HEK293 (cell line): ENCODE measurements at regions not wholly inside any gene's neighbourhood (a gene's known extent, or its start where the extent isn't known, plus 50 kb on each side); places are given as distances from the start of the nearest gene placed in this dataset.

Source experiments
- CTCF ChIA-PET: fragments of 350-600 bp; formaldehyde crosslinking; extraction: SDS; loops from one replicate; lab custom pipeline; 2021; ENCODE audit warnings: antibody characterized with exemption; lab: Yijun Ruan, JAX
- POLR2A ChIA-PET: fragments of 300-600 bp; formaldehyde crosslinking; extraction: SDS; loops from one replicate; lab custom pipeline; 2020; ENCODE audit warnings: antibody characterized with exemption, inconsistent platforms; lab: Yijun Ruan, JAX
- H3K27ac ChIP-seq: fragments of 200-500 bp; sonication (Bioruptor generic); 2 replicates; pipeline ENCODE4 v1.5.1; 2014; ENCODE audit warnings: low read depth, low read length, control low read depth, inconsistent platforms; ENCODE audit errors: extremely low read depth
- H3K36me3 ChIP-seq, 2 experiments: fragments of 200-500 bp in 1 of 2; sonication (Bioruptor generic) in 1 of 2; 1 replicate in 1 of 2; 2 replicates in 1 of 2; pipeline ENCODE4 v1.5.1; 2014 to 2017; ENCODE audit warnings: inconsistent platforms in 2 of 2, low read length in 2 of 2; ENCODE audit not compliant: control insufficient read depth in 2 of 2, insufficient read depth in 1 of 2
- H3K4me1 ChIP-seq: fragments of 200-500 bp; sonication (Bioruptor generic); 2 replicates; pipeline ENCODE4 v1.5.1; 2014; ENCODE audit warnings: mild to moderate bottlenecking, low read length, inconsistent platforms; ENCODE audit not compliant: control insufficient read depth, insufficient read depth
- H3K4me3 ChIP-seq: 2 replicates; pipeline ENCODE4 v1.5.1; 2011; ENCODE audit warnings: low read depth, mild to moderate bottlenecking, control low read depth, low read length, moderate library complexity
- H3K9me3 ChIP-seq: fragments of 200-500 bp; sonication (Bioruptor generic); 2 replicates; pipeline ENCODE4 v1.5.1; 2014; ENCODE audit warnings: low read depth, low read length, inconsistent platforms; ENCODE audit not compliant: control insufficient read depth, insufficient read depth
- BCL11A ChIP-seq: fragments of 450-650 bp; formaldehyde crosslinking; IDR thresholded peaks from 2 replicates; pipeline ENCODE4 v1.5.1; 2016; ENCODE audit warnings: low read depth, missing biosample characterization, missing genetic modification characterization
- BCL11B ChIP-seq: fragments of 450-650 bp; formaldehyde crosslinking; IDR thresholded peaks from 2 replicates; pipeline ENCODE4 v1.5.1; 2016; ENCODE audit warnings: low read depth, missing biosample characterization, missing genetic modification characterization
- GFI1B ChIP-seq: fragments of 450-650 bp; formaldehyde crosslinking; IDR thresholded peaks from 2 replicates; pipeline ENCODE4 v1.5.1; 2016; ENCODE audit warnings: missing biosample characterization, missing genetic modification characterization
- HOXC10 ChIP-seq: sonication (generic); formaldehyde crosslinking; IDR thresholded peaks from 2 replicates; pipeline ENCODE4 v1.8.1; 2023; ENCODE audit warnings: mild to moderate bottlenecking, missing genetic modification reagents
- KLF17 ChIP-seq: fragments of 450-650 bp; formaldehyde crosslinking; IDR thresholded peaks from 2 replicates; pipeline ENCODE4 v1.5.1; 2016; ENCODE audit warnings: missing biosample characterization, missing genetic modification characterization
- KLF9 ChIP-seq: fragments of 450-650 bp; formaldehyde crosslinking; IDR thresholded peaks from 2 replicates; pipeline ENCODE4 v1.5.1; 2016; ENCODE audit warnings: missing biosample characterization, missing genetic modification characterization, low read depth
- REPIN1 ChIP-seq: fragments of 450-650 bp; formaldehyde crosslinking; IDR thresholded peaks from 2 replicates; pipeline ENCODE4 v1.5.1; 2017; ENCODE audit warnings: missing biosample characterization, missing genetic modification characterization, low read depth
- SCRT1 ChIP-seq: fragments of 450-650 bp; formaldehyde crosslinking; IDR thresholded peaks from 2 replicates; pipeline ENCODE4 v1.5.1; 2016; ENCODE audit warnings: missing biosample characterization, missing genetic modification characterization, borderline replicate concordance
- SP3 ChIP-seq: fragments of 450-650 bp; formaldehyde crosslinking; IDR thresholded peaks from 2 replicates; pipeline ENCODE4 v1.5.1; 2016; ENCODE audit warnings: missing biosample characterization, missing genetic modification characterization
- YY1 ChIP-seq: fragments of 450-650 bp; formaldehyde crosslinking; IDR thresholded peaks from 2 replicates; pipeline ENCODE4 v1.5.1; 2018; ENCODE audit warnings: missing biosample characterization, missing genetic modification characterization
- ZBTB17 ChIP-seq: fragments of 450-650 bp; formaldehyde crosslinking; IDR thresholded peaks from 2 replicates; pipeline ENCODE4 v1.5.1; 2016; ENCODE audit warnings: missing biosample characterization, missing genetic modification characterization
- ZFP37 ChIP-seq: fragments of 450-650 bp; formaldehyde crosslinking; IDR thresholded peaks from 2 replicates; pipeline ENCODE4 v1.5.1; 2016; ENCODE audit warnings: missing biosample characterization, missing genetic modification characterization
- ZNF10 ChIP-seq: fragments of 450-650 bp; formaldehyde crosslinking; IDR thresholded peaks from 2 replicates; pipeline ENCODE4 v1.5.1; 2017; ENCODE audit warnings: missing biosample characterization, missing genetic modification characterization
- ZNF132 ChIP-seq: fragments of 450-650 bp; formaldehyde crosslinking; IDR thresholded peaks from 2 replicates; pipeline ENCODE4 v1.5.1; 2017; ENCODE audit warnings: missing biosample characterization, missing genetic modification characterization, borderline replicate concordance
- ZNF140 ChIP-seq: fragments of 450-650 bp; formaldehyde crosslinking; IDR thresholded peaks from 2 replicates; pipeline ENCODE4 v1.5.1; 2016; ENCODE audit warnings: missing biosample characterization, missing genetic modification characterization
- ZNF146 ChIP-seq: fragments of 450-650 bp; formaldehyde crosslinking; IDR thresholded peaks from 2 replicates; pipeline ENCODE4 v1.5.1; 2016; ENCODE audit warnings: missing biosample characterization, missing genetic modification characterization
- ZNF175 ChIP-seq: fragments of 450-650 bp; formaldehyde crosslinking; IDR thresholded peaks from 2 replicates; pipeline ENCODE4 v1.5.1; 2016; ENCODE audit warnings: missing biosample characterization, missing genetic modification characterization
- ZNF214 ChIP-seq: fragments of 450-650 bp; formaldehyde crosslinking; IDR thresholded peaks from 2 replicates; pipeline ENCODE4 v1.5.1; 2017; ENCODE audit warnings: missing biosample characterization, mild to moderate bottlenecking, missing genetic modification characterization, borderline replicate concordance
- ZNF23 ChIP-seq: fragments of 450-650 bp; formaldehyde crosslinking; IDR thresholded peaks from 2 replicates; pipeline ENCODE4 v1.5.1; 2016; ENCODE audit warnings: missing biosample characterization, missing genetic modification characterization, borderline replicate concordance
- ZNF280D ChIP-seq: fragments of 450-650 bp; formaldehyde crosslinking; IDR thresholded peaks from 2 replicates; pipeline ENCODE4 v1.5.1; 2016; ENCODE audit warnings: missing biosample characterization, missing genetic modification characterization
- ZNF292 ChIP-seq: fragments of 450-650 bp; formaldehyde crosslinking; IDR thresholded peaks from 2 replicates; pipeline ENCODE4 v1.5.1; 2016; ENCODE audit warnings: low read depth, missing biosample characterization, missing genetic modification characterization, borderline replicate concordance
- ZNF404 ChIP-seq: fragments of 450-650 bp; formaldehyde crosslinking; IDR thresholded peaks from 2 replicates; pipeline ENCODE4 v1.5.1; 2017; ENCODE audit warnings: missing biosample characterization, missing genetic modification characterization
- ZNF48 ChIP-seq: fragments of 450-650 bp; formaldehyde crosslinking; IDR thresholded peaks from 2 replicates; pipeline ENCODE4 v1.5.1; 2016; ENCODE audit warnings: missing biosample characterization, missing genetic modification characterization
- ZNF488 ChIP-seq: fragments of 450-650 bp; formaldehyde crosslinking; IDR thresholded peaks from 2 replicates; pipeline ENCODE4 v1.5.1; 2016; ENCODE audit warnings: missing biosample characterization, missing genetic modification characterization
- ZNF549 ChIP-seq: fragments of 450-650 bp; IDR thresholded peaks from 2 replicates; pipeline ENCODE4 v1.5.1; 2018; ENCODE audit warnings: missing biosample characterization, missing genetic modification characterization, mild to moderate bottlenecking, inconsistent platforms, moderate library complexity
- ZNF561 ChIP-seq: fragments of 450-650 bp; IDR thresholded peaks from 2 replicates; pipeline ENCODE4 v1.5.1; 2018; ENCODE audit warnings: missing biosample characterization, missing genetic modification characterization, borderline replicate concordance
- ZNF600 ChIP-seq: fragments of 450-650 bp; formaldehyde crosslinking; IDR thresholded peaks from 2 replicates; pipeline ENCODE4 v1.5.1; 2016; ENCODE audit warnings: missing biosample characterization, missing genetic modification characterization
- ZNF623 ChIP-seq: fragments of 450-650 bp; formaldehyde crosslinking; IDR thresholded peaks from 2 replicates; pipeline ENCODE4 v1.5.1; 2016; ENCODE audit warnings: missing biosample characterization, missing genetic modification characterization
- ZNF645 ChIP-seq: fragments of 450-650 bp; formaldehyde crosslinking; IDR thresholded peaks from 2 replicates; pipeline ENCODE4; 2016; ENCODE audit warnings: missing biosample characterization, missing genetic modification characterization
- ZNF707 ChIP-seq: fragments of 450-650 bp; formaldehyde crosslinking; IDR thresholded peaks from 2 replicates; pipeline ENCODE4 v1.5.1; 2016; ENCODE audit warnings: missing biosample characterization, missing genetic modification characterization
- ZNF76 ChIP-seq: fragments of 450-650 bp; formaldehyde crosslinking; IDR thresholded peaks from 2 replicates; pipeline ENCODE4; 2016; ENCODE audit warnings: low read depth, missing biosample characterization, missing genetic modification characterization, borderline replicate concordance

- H3K36me3 ChIP-seq: no peaks in the 10 kb centered on the region
- POLR2A ChIA-PET: interaction anchor here (0.6 kb wide), 1 partner anchor 1139 kb away, joined by 6 read pairs; no protein-coding TSS in a partner anchor
- no peaks in the 10 kb centered on the region for H3K4me1 ChIP-seq
- CTCF ChIA-PET: no interaction called here
- no peak overlapping the region for H3K27ac ChIP-seq
- no peaks in the 10 kb centered on the region for H3K9me3 ChIP-seq
- TF ChIP-seq ZNF645 (tag by site-specific recombination) (no peak), ZNF10 (tag by site-specific recombination) (no peak), ZNF23 (tag by site-specific recombination) (no peak), ZNF214 (tag by site-specific recombination) (no peak), HOXC10 (CRISPR knock-in tag) (no peak), BCL11A (no peak), ZNF146 (tag by site-specific recombination) (no peak), KLF9 (tag by site-specific recombination) (no peak), ZNF280D (tag by site-specific recombination) (no peak), KLF17 (tag by site-specific recombination) (no peak), ZNF76 (tag by site-specific recombination) (no peak), SP3 (tag by site-specific recombination) (no peak)
- no peak overlapping the region for H3K4me3 ChIP-seq
These were observed 78.8 kb downstream of the WNT5A start for GRCh38 chr3:55408193-55408826.

GRCh38 chr3:55407426-55407820, 79.7 kb downstream of the WNT5A start:
- TF ChIP-seq ZBTB17 (tag by site-specific recombination) (no peak), ZNF549 (tag by site-specific recombination) (no peak), ZNF707 (tag by site-specific recombination) (no peak), ZNF132 (tag by site-specific recombination) (no peak), ZNF404 (tag by site-specific recombination) (no peak), ZNF48 (no peak), YY1 (tag by site-specific recombination) (no peak), ZNF175 (tag by site-specific recombination) (no peak), ZNF561 (tag by site-specific recombination) (no peak), SCRT1 (tag by site-specific recombination) (no peak), REPIN1 (tag by site-specific recombination) (no peak), ZFP37 (no peak), ZNF600 (tag by site-specific recombination) (no peak), GFI1B (no peak), ZNF140 (no peak), BCL11B (tag by site-specific recombination) (no peak), ZNF292 (tag by site-specific recombination) (no peak), ZNF623 (tag by site-specific recombination) (no peak), ZNF488 (no peak)
- H3K36me3 ChIP-seq: no peaks in the 10 kb centered on the region
- no peak overlapping the region for H3K4me3 ChIP-seq
- ChIA-PET POLR2A (no interaction called here), CTCF (interaction anchor here (2.2 kb wide), 1 partner anchor 557 kb away, joined by 5 read pairs; no protein-coding TSS in a partner anchor)
- no peaks in the 10 kb centered on the region for H3K9me3 ChIP-seq
- no peaks in the 10 kb centered on the region for H3K4me1 ChIP-seq
- no peak overlapping the region for H3K27ac ChIP-seq
